ENCODE measurements at regions not wholly inside any gene's neighbourhood (a gene's known extent, or its start where the extent isn't known, plus 50 kb on each side); places are given as distances from the start of the nearest gene placed in this dataset.

DNA sequence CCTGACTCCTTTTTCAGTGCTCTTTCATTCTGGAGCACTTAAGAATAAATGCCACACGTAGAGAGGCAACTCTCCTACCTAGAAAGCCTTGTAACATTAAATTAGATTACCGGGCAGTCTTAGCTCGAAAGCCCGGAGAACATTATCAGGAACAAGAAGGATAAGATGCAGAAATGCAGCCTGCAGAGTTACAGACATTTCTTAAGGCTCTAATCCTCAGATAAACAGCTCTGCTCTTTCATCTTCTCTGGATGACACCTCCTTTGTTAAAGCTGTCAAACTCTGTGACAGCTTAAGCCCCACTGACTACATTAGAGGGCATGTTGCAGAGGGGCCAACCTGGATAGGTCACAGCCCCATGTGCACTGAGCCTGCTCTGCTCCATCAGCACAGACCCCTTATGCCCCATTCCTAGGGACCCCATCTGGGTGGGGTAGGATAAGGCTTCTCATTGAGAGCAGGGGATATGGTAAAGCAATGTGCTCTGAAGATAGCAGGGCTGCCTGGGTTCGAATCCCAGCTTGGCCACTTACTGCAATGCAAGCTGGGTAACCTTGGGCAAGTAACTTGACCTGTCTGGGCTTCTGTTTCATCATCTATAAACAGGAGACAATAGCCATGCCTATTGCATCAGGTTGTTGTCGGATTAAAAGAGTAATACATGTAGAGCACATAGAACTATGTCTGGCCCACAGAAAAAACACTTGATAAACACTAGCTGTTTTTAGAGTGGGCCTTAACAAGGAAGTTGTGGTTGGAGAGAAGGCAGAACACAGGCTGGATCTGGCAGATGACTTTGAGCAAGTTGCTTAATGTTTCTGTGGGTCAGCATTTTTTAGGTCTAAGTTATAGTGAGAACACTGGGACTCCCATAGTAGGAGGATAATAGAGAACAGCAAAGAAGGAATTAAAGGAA is 111.4 kb downstream of the THNSL2 start (continued):
- TF ChIP-seq, protein P1, sequence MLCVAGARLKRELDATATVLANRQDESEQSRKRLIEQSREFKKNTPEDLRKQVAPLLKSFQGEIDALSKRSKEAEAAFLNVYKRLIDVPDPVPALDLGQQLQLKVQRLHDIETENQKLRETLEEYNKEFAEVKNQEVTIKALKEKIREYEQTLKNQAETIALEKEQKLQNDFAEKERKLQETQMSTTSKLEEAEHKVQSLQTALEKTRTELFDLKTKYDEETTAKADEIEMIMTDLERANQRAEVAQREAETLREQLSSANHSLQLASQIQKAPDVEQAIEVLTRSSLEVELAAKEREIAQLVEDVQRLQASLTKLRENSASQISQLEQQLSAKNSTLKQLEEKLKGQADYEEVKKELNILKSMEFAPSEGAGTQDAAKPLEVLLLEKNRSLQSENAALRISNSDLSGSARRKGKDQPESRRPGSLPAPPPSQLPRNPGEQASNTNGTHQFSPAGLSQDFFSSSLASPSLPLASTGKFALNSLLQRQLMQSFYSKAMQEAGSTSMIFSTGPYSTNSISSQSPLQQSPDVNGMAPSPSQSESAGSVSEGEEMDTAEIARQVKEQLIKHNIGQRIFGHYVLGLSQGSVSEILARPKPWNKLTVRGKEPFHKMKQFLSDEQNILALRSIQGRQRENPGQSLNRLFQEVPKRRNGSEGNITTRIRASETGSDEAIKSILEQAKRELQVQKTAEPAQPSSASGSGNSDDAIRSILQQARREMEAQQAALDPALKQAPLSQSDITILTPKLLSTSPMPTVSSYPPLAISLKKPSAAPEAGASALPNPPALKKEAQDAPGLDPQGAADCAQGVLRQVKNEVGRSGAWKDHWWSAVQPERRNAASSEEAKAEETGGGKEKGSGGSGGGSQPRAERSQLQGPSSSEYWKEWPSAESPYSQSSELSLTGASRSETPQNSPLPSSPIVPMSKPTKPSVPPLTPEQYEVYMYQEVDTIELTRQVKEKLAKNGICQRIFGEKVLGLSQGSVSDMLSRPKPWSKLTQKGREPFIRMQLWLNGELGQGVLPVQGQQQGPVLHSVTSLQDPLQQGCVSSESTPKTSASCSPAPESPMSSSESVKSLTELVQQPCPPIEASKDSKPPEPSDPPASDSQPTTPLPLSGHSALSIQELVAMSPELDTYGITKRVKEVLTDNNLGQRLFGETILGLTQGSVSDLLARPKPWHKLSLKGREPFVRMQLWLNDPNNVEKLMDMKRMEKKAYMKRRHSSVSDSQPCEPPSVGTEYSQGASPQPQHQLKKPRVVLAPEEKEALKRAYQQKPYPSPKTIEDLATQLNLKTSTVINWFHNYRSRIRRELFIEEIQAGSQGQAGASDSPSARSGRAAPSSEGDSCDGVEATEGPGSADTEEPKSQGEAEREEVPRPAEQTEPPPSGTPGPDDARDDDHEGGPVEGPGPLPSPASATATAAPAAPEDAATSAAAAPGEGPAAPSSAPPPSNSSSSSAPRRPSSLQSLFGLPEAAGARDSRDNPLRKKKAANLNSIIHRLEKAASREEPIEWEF (IDR thresholded peaks at IDR 0.05; ENCODE audit: insufficient replicate concordance, low read depth, low read length) = no peak
- no peak for TF ChIP-seq MTA2 (IDR thresholded peaks at IDR 0.05; ENCODE audit: low read depth)

DNA sequence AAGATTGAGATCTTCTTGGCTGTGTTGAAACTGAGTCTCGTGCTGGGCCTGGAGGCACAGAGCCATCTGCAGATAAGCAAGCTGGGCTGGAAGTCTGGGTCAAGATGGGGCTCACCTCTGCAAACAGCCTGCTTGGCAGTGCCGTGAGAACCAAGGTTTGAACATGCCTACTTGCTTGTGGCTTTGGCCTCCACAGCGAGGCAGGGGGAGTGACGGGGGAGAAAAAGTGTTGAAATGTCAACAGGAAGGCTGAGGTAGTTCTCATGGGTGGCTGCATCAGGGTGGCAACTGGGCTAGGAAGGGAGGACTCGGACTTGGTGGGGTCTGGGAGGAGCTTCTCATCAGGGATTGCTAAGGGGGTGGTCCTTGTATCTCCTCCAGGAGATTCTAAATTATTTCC is 99.7 kb downstream of the THNSL2 start:
- H2AFZ ChIP-seq (ENCODE audit: control insufficient read depth, low read depth, low read length) = no peak overlapping the region
- DNase-seq (ENCODE audit: low read depth, low spot score) = no peak
- H3K79me2 ChIP-seq (ENCODE audit: control insufficient read depth, insufficient read depth, low read length) = no peaks in the 10 kb centered on the region
- no peak for FAIRE-seq
- no peak overlapping the region for H3K4me3 ChIP-seq
- no peaks in the 10 kb centered on the region for H4K20me1 ChIP-seq (ENCODE audit: control insufficient read depth, insufficient read depth)
- in situ Hi-C loops (cut with MboI) (no loop called here), intact Hi-C loops (cut with micrococcal nuclease; ENCODE audit: unreplicated experiment) (loop anchor here (5.0 kb wide), 1 partner anchor 62 kb away; no protein-coding TSS in a partner anchor)
- ChIA-PET CTCF (no interaction called here), POLR2A (no interaction called here), RAD21 (ENCODE audit: unreplicated experiment) (no interaction called here), SMC1A (ENCODE audit: uncharacterized antibody, unreplicated experiment) (no interaction called here)
- no peaks in the 10 kb centered on the region for H3K9me3 ChIP-seq (replicated peaks; ENCODE audit: control insufficient read depth, insufficient read depth, low read length)
- no peak overlapping the region for H3K4me2 ChIP-seq (ENCODE audit: control insufficient read depth, insufficient read depth)
- H3K9ac ChIP-seq (ENCODE audit: control insufficient read depth, insufficient read depth, low read length) = no peak overlapping the region
- BruUV-seq (replicated peaks) = no TSS peak
- H3K27ac ChIP-seq (ENCODE audit: control insufficient read depth, insufficient read depth) = no peak overlapping the region
- 13% methylated on average over 5 of the region's 5 CpGs for WGBS (ENCODE audit: insufficient coverage, insufficient replicate concordance, low lambda C conversion rate, missing lambda C conversion rate)
- H3K36me3 ChIP-seq (ENCODE audit: control insufficient read depth in 2 of 2, insufficient read depth in 2 of 2, low read length in 1 of 2) = no peaks in the 10 kb centered on the region
- no peaks in the 10 kb centered on the region for H3K27me3 ChIP-seq (replicated peaks in 1 of 2; ENCODE audit: control insufficient read depth in 2 of 2, insufficient read depth in 2 of 2, low read length in 1 of 2)
- no peaks in the 10 kb centered on the region for H3K4me1 ChIP-seq (ENCODE audit: control insufficient read depth, insufficient read depth, low read length)
- ATAC-seq = no peak
- TF ChIP-seq BCL11A (IDR thresholded peaks at IDR 0.05; ENCODE audit: low read depth, low read length) = no peak
- TF ChIP-seq, protein P2, sequence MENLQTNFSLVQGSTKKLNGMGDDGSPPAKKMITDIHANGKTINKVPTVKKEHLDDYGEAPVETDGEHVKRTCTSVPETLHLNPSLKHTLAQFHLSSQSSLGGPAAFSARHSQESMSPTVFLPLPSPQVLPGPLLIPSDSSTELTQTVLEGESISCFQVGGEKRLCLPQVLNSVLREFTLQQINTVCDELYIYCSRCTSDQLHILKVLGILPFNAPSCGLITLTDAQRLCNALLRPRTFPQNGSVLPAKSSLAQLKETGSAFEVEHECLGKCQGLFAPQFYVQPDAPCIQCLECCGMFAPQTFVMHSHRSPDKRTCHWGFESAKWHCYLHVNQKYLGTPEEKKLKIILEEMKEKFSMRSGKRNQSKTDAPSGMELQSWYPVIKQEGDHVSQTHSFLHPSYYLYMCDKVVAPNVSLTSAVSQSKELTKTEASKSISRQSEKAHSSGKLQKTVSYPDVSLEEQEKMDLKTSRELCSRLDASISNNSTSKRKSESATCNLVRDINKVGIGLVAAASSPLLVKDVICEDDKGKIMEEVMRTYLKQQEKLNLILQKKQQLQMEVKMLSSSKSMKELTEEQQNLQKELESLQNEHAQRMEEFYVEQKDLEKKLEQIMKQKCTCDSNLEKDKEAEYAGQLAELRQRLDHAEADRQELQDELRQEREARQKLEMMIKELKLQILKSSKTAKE (IDR thresholded peaks at IDR 0.05; ENCODE audit: low read depth, poor library complexity, severe bottlenecking) = no peak
- TF ChIP-seq MTA3 (IDR thresholded peaks at IDR 0.05; ENCODE audit: borderline replicate concordance, low read length) = no peak
- no peak for TF ChIP-seq BACH1 (IDR thresholded peaks at IDR 0.05; ENCODE audit: borderline replicate concordance)
- no peak for TF ChIP-seq POLR2AphosphoS5 (IDR thresholded peaks at IDR 0.05; ENCODE audit: low read length)
- no peak for TF ChIP-seq SREBF2 (IDR thresholded peaks at IDR 0.05; ENCODE audit: low read length)
- TF ChIP-seq, protein P3, sequence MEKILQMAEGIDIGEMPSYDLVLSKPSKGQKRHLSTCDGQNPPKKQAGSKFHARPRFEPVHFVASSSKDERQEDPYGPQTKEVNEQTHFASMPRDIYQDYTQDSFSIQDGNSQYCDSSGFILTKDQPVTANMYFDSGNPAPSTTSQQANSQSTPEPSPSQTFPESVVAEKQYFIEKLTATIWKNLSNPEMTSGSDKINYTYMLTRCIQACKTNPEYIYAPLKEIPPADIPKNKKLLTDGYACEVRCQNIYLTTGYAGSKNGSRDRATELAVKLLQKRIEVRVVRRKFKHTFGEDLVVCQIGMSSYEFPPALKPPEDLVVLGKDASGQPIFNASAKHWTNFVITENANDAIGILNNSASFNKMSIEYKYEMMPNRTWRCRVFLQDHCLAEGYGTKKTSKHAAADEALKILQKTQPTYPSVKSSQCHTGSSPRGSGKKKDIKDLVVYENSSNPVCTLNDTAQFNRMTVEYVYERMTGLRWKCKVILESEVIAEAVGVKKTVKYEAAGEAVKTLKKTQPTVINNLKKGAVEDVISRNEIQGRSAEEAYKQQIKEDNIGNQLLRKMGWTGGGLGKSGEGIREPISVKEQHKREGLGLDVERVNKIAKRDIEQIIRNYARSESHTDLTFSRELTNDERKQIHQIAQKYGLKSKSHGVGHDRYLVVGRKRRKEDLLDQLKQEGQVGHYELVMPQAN (conservative IDR thresholded peaks at IDR 0.05) = no peak
- no peak for TF ChIP-seq TCF12 (IDR thresholded peaks at IDR 0.05; ENCODE audit: low read depth, low read length)
- TF ChIP-seq, protein P4, sequence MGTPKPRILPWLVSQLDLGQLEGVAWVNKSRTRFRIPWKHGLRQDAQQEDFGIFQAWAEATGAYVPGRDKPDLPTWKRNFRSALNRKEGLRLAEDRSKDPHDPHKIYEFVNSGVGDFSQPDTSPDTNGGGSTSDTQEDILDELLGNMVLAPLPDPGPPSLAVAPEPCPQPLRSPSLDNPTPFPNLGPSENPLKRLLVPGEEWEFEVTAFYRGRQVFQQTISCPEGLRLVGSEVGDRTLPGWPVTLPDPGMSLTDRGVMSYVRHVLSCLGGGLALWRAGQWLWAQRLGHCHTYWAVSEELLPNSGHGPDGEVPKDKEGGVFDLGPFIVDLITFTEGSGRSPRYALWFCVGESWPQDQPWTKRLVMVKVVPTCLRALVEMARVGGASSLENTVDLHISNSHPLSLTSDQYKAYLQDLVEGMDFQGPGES (IDR thresholded peaks at IDR 0.05) = no peak
- no peak for TF ChIP-seq RAD51 (IDR thresholded peaks at IDR 0.05)
